Fibroblast of pulmonary artery (primary cell): ENCODE measurements at regions not wholly inside any gene's neighbourhood (a gene's known extent, or its start where the extent isn't known, plus 50 kb on each side); places are given as distances from the start of the nearest gene placed in this dataset.

Experiments
- DNase-seq: peaks from one replicate; pipeline ENCODE4 v3.0.0-alpha.2; 2010; ENCODE audit warnings: low read depth
- H3K4me3 ChIP-seq: replicated peaks from 2 replicates; pipeline ENCODE4 v1.5.1; 2011; ENCODE audit warnings: low read depth, mild to moderate bottlenecking, control low read depth, low read length, moderate library complexity
- CTCF ChIP-seq: IDR thresholded peaks from 2 replicates; pipeline ENCODE4 v1.5.1; 2011; ENCODE audit warnings: mild to moderate bottlenecking, control low read depth, low read length, inconsistent platforms; ENCODE audit errors: missing control alignments

DNA sequence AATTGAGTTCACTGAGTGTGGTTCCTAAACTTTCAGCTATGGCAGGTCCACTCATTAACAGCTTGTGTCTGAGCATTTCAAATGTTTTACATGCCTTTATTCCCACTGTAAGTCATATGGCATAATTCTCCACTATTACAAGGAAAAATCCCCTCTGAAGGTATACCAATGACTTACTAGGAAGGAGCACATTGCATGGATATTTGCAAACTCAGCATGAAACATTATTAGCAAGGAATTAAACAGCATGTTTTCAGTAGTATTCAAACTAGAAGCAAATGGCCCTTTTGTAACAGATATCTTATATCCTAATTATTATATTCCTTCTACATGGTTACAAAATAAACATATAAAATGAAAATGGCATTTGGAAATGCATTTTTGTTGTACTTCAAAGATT, 566.4 kb upstream of the CCNG1 start:
- DNase-seq: no peak
- H3K4me3 ChIP-seq: no peak overlapping the region
- TF ChIP-seq CTCF: no peak

DNA sequence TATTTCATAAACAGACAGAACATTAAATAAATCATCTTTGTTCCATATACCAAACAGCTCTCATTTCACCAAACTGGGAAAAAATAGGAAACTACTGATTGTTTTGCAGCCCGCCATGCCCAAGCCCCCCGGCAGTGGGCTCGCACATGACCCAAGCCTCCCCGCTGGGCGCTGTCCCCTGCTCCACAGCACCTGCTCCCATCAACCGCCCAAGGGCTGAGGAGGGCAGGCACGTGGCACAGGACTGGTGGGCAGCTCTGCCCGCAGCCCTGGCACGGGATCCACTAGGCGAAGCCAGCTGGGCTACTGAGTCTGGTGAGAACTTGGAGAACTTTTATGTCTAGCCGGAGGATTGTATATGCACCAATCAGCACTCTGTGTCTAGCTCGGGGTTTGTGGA, 554.8 kb upstream of the CCNG1 start:
- no peak for TF ChIP-seq CTCF
- no peak overlapping the region for H3K4me3 ChIP-seq
- no peak for DNase-seq

- no peak for TF ChIP-seq CTCF
Measured at GRCh38 chr5:162886717-162887116, 550.7 kb upstream of the CCNG1 start.

GRCh38 chr5:162888268-162888667, 549.1 kb upstream of the CCNG1 start:
- TF ChIP-seq CTCF: no peak
- DNase-seq: no peak
- no peak overlapping the region for H3K4me3 ChIP-seq

More at GRCh38 chr5:162886717-162887116, 550.7 kb upstream of the CCNG1 start:
- no peak for DNase-seq
- no peak overlapping the region for H3K4me3 ChIP-seq

- H3K4me3 ChIP-seq: no peak overlapping the region
- no peak for TF ChIP-seq CTCF
- DNase-seq: no peak
Measured at GRCh38 chr5:162911873-162912272, 525.5 kb upstream of the CCNG1 start.

DNA sequence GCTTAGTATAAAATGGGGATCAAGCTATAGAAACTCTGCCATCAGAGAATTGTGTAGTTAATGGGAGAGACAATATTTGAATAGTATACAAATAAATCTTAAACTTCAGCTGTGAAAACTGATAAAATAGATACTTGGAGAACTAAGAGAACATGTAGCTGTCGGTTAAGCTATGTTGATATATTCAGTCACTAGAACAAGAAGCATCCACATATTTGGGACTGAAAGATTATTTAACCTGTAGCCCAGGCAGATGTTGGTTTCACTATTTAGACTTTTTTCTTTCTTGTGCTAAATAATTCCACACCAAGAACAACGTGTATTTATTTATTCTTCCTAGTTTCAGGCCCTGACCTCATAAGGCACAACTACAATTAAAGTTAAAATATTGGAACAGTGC, 521.0 kb upstream of the CCNG1 start:
- no peak for TF ChIP-seq CTCF
- no peak overlapping the region for H3K4me3 ChIP-seq
- DNase-seq: no peak

- TF ChIP-seq CTCF: no peak
- DNase-seq: no peak
Measured at GRCh38 chr5:162929104-162929503, 508.3 kb upstream of the CCNG1 start.

More at GRCh38 chr5:162929104-162929503, 508.3 kb upstream of the CCNG1 start:
- no peak overlapping the region for H3K4me3 ChIP-seq
